GM19397 (cell line): ENCODE measurements at regions not wholly inside any gene's neighbourhood (a gene's known extent, or its start where the extent isn't known, plus 50 kb on each side); places are given as distances from the start of the nearest gene placed in this dataset.
A peak's percentile ranks its signal among the peaks of the same experiment; 100 is the strongest.

Experiments used
- ATAC-seq: cut with Tn5 transposase; IDR thresholded peaks from one replicate; pipeline ENCODE4 v1.9.1; 2021; ENCODE audit warnings: mild to moderate bottlenecking, moderate library complexity; ENCODE audit not compliant: unreplicated experiment

GRCh38 chr3:182699550-182700170 lies 93.6 kb upstream of the ATP11B start:
- ATAC-seq = no peak

GRCh38 chr3:182702216-182702615 lies 91.1 kb upstream of the ATP11B start:
- ATAC-seq = no peak

GRCh38 chr3:182703233-182703632 lies 90.1 kb upstream of the ATP11B start:
- ATAC-seq = no peak

- ATAC-seq = no peak
These were observed 88.4 kb upstream of the ATP11B start for GRCh38 chr3:182704926-182705325.

GRCh38 chr3:182708810-182709209 lies 84.5 kb upstream of the ATP11B start:
- ATAC-seq = no peak

GRCh38 chr3:182709306-182709705 lies 84.0 kb upstream of the ATP11B start:
- ATAC-seq = no peak

- no peak for ATAC-seq
These were observed 82.6 kb upstream of the ATP11B start for GRCh38 chr3:182710557-182711157.

GRCh38 chr3:182711261-182711683 lies 82.0 kb upstream of the ATP11B start:
- no peak for ATAC-seq

- no peak for ATAC-seq
These were observed 81.5 kb upstream of the ATP11B start for GRCh38 chr3:182711853-182712252.

GRCh38 chr3:182713111-182713510 lies 80.2 kb upstream of the ATP11B start:
- ATAC-seq = no peak

- ATAC-seq = peak; percentile 35
These were observed 79.4 kb upstream of the ATP11B start for GRCh38 chr3:182713743-182714517.

- ATAC-seq = no peak
These were observed 78.3 kb upstream of the ATP11B start for GRCh38 chr3:182715006-182715405.

- peak; percentile 30 for ATAC-seq
These were observed 77.1 kb upstream of the ATP11B start for GRCh38 chr3:182716114-182716688.

- peak; percentile 85 for ATAC-seq
These were observed 76.1 kb upstream of the ATP11B start for GRCh38 chr3:182717216-182717615.

- no peak for ATAC-seq
These were observed 70.4 kb upstream of the ATP11B start for GRCh38 chr3:182722907-182723306.

GRCh38 chr3:182723596-182723995 lies 69.7 kb upstream of the ATP11B start:
- ATAC-seq = no peak

GRCh38 chr3:182725372-182726251 lies 67.7 kb upstream of the ATP11B start:
- no peak for ATAC-seq

GRCh38 chr3:182726258-182727142 lies 66.8 kb upstream of the ATP11B start:
- ATAC-seq = no peak

GRCh38 chr3:182728238-182728637 lies 65.1 kb upstream of the ATP11B start:
- no peak for ATAC-seq
